Nucleus accumbens (tissue), 56 donors: ENCODE measurements at regions not wholly inside any gene's neighbourhood (a gene's known extent, or its start where the extent isn't known, plus 50 kb on each side); places are given as distances from the start of the nearest gene placed in this dataset.

ENCODE experiments used
- DNase-seq, 56 donors: peaks; one replicate each; lab custom pipeline; 2025; lab: John Stamatoyannopoulos, UW

DNA sequence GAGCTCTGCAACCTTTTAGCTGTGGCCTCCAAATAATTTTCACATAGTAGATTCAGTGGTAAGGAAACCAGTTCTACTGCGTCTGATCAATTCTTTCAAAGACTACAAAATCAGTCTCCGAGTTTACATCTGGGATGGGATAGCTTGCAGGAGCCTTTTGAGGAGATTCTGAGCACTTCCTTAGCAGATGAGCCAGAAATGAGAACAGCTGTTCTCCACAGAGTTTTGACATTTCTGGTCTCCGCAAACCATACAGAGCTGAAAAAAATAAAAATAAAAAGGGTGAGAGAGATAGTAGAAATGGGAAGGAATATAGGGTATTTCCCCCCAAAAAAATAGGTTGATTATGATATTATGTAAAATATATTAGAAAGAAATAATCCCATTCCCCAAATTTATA, 119.3 kb downstream of the LYPLAL1 start:
- no peak for DNase-seq

DNA sequence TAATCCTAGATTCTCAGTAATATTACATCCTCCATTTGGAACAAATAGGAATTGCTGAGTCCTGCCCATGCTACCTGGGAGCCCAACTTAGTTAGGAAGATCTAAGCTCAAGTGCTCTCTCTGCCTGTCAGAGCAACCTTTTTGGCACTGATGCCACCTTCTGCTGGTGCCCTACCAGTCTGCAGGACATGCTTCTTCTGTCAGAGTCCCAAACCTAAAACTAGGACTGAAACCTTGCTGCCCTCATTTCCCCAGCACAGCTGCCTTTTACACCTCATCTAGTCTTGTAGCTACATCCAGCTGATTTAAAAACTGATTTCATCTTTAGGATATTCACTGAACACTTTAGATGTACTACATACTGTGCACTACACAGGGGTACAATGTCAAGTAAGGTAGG, 118.7 kb downstream of the LYPLAL1 start:
- DNase-seq, result no peak

DNA sequence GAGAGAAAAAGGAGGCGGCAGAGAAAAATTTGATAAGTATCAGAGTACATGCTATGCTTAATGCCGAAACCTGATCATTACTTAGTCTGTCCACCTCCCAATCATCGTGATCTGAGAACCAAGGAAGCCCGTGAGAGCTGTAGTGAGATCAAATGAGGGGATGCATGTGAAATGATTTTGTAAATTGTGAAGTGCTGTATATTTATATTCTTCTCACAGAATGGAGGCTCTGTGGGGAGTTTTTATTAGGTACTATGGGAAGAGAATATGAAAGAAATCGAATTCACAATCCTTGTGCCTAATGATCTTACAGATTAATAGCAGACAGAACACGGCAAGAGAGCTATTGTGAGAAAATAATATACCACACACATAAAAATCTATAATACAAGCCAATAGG, 115.5 kb downstream of the LYPLAL1 start:
- no peak for DNase-seq

DNA sequence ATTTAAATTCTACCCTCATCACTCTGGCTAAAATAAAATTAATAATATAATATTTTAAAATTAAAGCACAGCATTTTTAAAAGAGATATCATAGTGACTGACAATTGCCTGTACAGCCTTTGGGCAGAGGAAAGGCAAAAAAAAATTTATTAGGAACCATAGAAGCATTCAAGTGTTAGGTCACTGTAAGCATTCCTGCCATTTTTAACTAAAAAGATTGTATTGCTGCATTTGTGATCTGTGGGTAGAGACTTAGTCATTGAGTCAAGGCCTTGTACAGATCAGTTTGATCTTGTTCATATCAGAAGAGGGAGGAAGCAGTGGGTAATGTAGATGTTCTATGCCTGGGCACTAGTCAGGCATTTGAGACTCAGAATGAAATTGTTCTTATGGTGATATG, 109.9 kb downstream of the LYPLAL1 start:
- no peak for DNase-seq

DNA sequence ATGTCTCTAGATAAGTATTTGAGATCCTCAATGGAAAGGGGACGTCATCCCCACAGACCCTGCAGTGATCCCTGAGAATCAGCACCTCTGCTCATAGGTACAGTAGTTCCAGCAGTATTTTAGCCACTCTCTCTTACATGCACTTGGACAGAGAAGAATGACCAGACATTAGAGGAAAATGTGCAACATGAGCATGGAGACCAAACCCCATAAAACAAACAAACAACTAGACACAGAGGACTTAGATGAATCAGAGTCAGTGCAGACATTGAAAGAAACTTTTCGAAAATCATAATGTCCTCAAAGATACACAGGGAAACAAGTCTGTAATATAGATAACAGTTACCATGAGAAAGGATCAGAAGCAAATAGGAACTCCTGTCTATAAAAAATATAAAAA, 108.2 kb downstream of the LYPLAL1 start:
- no peak for DNase-seq

DNA sequence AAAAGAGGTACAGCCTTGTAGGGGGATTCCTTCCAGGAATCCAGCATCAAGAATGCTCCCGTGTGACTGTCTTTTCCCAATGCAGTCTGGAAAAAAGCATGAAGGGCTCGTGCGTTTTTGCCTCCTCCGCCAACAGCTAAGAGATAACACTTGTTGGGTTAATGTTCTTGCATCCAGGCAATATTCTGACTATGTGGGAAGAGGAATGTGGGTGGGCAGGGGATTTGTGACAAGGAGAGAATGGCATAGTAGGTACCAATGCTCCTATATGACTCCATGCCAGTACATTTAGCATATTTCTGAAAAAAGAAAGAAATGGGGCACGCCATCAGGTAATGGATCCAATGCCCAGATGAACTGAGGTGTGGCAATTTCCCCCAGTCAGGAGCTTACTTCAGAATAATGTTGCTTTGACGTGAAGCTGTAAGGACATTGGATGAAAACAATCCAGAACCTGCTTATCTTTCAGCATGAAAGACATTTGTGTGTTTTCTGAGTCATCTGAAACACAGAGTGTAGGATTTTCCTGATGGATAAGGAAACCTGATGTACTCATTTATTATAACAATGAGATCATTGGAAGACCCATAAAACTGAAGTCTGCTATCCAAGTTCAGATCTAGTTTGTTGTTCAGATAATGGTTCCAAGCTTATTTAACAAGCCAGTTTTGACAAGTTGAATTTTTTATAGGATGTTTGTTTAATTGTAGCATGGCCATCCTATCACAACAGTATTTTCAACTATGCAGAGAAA, 105.5 kb downstream of the LYPLAL1 start:
- no peak for DNase-seq

DNA sequence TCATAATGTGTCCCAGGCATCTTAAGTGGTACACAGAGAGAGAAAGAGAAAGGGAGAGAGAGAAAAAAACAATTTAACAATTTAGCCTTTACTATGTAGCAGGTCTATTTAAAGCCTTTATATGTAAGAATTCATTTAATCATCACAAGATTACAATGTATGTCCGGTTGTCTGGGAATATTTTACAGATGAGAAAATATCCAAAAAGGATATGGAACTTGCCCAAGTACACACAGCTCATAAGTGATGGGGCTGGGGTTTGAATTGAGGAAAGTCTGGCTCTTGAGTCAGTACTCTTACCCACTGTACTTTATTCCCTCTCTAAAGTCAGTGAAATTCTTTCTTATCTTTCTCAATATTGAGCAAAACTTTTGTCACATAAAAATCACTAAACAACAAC, 104.6 kb downstream of the LYPLAL1 start:
- no peak for DNase-seq

DNA sequence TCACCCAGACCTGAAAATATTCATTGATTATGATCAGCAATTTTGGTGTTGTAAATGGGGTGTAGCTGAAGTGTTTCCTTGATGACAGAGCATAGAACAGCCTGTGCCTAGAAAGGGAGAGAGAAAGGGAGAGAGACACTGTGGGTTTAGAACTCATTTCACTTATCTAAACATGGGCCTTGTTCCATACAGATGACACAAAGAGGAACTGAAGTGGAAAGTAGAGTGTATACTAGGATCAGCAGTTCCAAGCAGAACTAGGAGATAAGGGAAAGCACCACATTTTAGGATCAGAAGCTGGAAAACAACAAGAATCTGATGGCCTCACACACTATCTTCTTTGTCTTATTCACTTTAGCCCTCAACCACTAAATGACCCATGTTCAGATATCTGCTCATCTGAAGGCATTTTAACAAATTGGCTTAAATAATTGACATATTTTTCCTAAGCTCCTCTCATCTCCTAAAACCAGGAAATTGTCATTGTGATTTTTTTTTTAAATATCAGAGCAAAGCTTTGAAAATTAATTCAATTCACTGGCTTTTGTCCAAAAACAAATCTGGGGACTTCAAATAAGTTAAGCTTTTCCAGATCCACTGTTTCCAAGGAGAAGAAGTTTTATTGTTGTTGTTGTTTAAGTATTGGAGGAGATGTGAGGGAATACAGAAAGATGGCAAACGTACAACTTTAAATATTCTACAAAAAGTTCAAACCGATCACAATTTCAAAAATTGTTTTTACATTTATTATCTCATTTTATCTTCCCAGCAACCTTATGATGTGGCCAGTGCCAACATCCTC, 103.8 kb downstream of the LYPLAL1 start:
- no peak for DNase-seq

DNA sequence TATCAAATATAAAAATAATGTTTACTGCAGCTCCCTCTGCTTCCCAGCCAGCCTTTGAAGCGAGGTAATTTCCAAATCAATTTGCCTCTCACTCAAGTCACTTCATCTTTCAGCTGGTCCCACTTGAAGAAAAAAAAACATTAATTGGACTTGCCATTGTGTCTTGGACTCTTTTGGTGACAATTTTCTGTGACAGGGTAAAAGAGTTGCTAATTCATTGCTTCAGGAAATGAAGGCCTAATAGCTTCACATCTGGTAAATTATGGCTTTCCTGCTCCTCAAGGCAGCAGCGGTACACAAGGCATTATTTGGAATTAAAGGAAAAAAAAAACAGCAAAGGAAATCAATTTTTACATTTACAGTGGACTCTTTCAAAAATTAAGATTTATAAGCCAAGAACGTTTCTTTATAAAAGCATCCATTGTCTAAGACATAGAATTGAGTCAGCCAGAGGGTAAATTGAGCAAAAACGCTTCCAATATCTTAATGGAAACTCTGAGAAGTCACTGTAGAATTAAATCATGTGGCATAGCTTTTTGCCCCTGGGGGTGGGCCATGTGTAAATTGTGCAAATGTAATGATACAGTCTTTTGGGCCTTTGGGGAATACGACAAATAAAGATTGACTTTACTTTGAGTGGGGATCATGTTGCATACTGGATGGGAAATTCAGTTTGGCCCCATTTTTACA, 102.5 kb downstream of the LYPLAL1 start:
- no peak for DNase-seq

DNA sequence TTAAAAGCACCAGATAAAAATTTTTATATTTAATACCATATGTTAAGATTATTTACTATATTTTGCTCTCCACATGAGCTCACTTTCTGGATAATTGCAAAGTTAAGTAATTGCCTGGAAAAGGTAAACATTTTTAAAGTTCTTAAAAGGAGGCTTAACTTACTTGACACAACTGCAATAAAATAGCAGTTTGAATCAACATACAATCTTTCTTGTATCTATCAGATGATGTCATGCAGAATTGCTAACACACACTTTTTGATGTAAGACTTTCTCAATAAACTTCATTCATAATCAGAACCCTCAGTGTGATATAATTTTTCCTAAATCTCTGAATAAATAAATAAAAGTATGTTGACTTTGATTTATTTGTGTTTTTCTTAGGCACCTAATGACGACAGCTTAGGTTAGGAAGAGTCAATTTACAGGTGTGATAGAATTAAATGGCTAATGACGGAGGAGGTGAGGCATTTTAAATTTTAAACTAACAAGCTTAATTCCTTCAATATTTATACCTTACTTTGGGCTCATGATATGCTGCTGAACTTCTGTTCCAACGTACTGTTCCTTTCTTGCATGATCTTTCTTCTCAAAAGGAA, 99.5 kb downstream of the LYPLAL1 start:
- DNase-seq, result no peak

DNA sequence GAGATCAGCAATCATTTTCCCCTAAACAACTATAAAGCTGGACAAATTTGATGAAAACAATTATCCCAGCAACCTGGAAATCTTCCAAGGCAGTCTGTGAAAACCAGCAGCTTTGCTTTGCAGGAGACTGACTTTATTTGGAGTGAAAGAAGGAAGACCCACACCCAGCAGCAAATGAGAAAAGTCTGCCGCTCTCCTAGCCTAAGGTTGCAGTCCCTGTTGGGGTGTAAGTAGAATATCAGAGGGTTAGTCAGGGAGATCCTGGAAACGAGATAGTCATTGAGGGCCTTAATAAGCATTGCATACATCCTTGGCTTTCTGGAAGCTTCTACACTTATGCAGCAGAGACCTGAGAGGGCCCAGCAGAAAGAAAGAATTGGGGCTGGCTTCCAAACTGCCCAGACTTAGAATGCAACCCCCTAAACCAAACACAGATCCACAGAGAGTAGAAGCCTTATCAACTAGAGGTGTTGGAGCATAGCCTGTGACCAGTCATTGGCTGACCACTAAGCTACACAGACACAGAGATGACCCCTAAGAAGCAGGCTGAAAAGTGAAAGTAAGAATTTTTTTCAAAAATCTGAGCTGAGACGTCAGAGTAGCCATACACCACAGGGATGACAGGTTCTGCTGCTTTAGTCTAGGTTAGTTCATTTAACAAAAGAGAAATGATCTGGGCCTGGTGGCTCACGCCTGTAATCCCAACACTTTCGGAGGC, 98.3 kb downstream of the LYPLAL1 start:
- DNase-seq, result no peak

DNA sequence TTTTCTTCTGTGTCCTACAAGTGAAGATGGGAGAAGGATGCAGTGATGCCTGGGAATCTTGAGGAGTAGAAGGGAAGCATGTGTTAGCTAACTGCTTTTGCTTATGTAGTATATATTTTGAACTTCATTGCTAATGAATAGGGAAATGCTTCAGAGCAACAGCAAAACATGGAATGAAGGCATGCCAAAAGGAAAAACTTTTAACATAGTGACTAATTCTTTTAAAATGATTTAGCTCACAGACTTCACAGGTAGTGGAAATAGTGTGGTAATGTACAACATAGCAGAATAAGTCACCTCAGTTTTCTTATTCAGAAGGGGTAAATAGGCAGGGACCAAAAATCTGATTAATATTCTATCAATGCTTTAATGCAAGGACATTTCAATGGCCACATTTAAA, 95.5 kb downstream of the LYPLAL1 start:
- no peak for DNase-seq

DNA sequence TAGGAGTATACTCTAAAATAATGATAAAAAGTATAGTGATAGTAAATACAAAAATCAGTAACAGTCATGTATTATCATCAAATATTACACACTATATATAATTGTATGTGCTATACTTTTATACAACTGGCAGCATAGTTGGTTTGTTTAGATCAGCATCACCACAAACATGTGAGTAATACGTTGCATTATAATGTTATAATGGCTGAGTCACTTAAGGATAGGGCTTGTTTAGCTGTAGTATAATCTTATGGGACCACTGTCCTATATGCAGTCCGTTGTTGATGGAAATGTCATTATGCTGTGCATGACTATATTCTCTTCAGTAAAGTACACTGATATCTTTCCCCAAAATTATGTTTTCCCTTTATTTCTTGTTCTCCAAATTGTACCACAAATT, 92.8 kb downstream of the LYPLAL1 start:
- no peak for DNase-seq

DNA sequence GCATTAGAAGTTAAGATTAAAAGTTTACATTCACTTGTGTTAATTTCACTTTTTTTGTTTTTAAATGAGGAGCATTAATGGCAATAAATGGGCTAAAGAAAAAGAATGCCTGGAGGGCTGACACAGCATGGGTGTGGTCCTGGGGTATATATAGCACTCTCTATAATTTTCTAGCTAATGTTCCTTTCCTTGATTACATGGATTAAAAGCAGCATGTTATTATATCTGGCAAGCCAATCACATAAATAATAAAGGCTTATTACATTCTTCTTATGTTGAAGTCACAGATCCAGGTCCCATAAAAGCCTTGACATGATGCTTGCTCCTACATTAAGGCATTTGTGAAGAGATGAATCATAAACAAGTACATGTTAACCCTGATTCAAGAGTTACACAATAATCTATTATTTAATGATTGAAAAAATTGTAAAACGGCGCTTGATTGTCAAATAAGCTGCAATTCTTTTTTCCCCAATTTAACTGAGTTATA, 91.4 kb downstream of the LYPLAL1 start:
- DNase-seq, result no peak

DNA sequence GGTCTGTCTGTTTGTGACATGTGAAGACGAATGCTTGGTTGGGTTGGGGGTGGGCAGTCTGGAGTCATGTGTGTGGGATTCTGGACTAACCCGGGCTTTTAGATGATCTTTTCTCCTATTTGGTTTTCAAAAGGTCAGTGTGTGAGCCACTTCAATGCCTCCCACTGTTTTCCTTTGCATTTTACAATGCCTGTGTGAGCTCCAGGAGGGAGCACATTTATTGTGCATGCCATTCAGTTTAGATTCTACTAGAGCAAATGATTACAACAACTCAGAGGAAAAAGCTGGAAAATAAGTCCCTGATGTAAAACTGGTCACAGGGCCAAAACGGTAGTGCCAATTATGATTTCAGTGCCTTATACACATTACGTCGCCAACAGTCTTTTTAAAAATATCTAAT, 90.9 kb downstream of the LYPLAL1 start:
- DNase-seq, result no peak
